ENCODE measurements at regions not wholly inside any gene's neighbourhood (a gene's known extent, or its start where the extent isn't known, plus 50 kb on each side); places are given as distances from the start of the nearest gene placed in this dataset.

DNA sequence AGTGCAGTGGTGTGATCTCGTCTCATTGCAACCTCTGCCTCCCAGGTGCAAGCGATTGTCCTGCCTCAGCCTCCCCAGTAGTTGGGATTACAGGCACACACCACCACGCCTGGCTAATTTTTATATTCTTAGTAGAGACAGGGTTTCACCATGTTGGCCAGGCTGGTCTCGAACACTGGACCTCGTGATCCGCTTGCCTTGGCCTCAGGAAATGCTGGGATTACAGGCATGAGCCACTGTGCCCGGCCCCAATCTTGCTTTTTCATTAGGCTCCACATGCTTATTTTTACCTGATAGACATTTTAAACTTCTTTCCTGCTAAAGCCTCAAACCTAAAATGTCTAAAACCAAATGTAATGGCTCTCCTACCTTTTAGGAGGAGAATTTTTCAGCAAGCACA lies 817.0 kb upstream of the NECTIN3 start:
- Mint-ChIP-seq H3K36me3 (no peaks in the 10 kb centered on the region), H3K9me3 (no peaks in the 10 kb centered on the region), H3K27ac (no peak overlapping the region), H3K27me3 (no peaks in the 10 kb centered on the region), H3K4me3 (no peak overlapping the region), H3K4me1 (no peaks in the 10 kb centered on the region)
- Histone ChIP-seq H3K27ac (ENCODE audit: low read depth, low read length) (no peak overlapping the region), H3K9me3 (ENCODE audit: control insufficient read depth in 1 of 2, low read length in 2 of 2) (no peaks in the 10 kb centered on the region), H3K36me3 (ENCODE audit: insufficient read depth, low read length) (no peaks in the 10 kb centered on the region), H3K27me3 (ENCODE audit: insufficient read depth, low read length) (no peaks in the 10 kb centered on the region), H3K4me1 (ENCODE audit: insufficient read depth, low read length) (no peaks in the 10 kb centered on the region), H3K4me3 (ENCODE audit: low read length in 2 of 2) (no peak overlapping the region)
- POLR2A ChIA-PET (ENCODE audit: partially characterized antibody): no interaction called here
- CTCF ChIA-PET (ENCODE audit: partially characterized antibody): no interaction called here
- intact Hi-C loops (cut with micrococcal nuclease): no loop called here
- DNase-seq: no peak

DNA sequence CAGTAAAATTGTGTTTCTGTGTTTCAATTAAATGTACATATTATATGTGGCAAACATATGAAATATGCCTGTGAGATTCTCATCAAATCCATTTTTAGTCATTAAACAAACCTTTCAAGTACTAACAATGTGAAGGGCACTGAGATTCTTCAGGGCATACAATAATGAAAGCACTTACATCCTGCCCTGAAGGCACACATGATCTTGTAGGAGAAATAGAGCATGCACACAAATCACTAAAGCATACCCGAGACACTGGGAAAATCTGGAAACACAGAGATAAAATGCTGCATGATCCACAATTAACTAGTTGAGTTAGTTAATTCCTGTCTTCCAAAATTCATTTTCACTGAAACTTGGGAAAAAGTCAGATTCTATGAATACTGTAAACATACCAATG lies 810.5 kb upstream of the NECTIN3 start:
- Histone ChIP-seq H3K36me3 (ENCODE audit: insufficient read depth, low read length) (no peaks in the 10 kb centered on the region), H3K9me3 (ENCODE audit: control insufficient read depth in 1 of 2, low read length in 2 of 2) (no peaks in the 10 kb centered on the region), H3K4me3 (ENCODE audit: low read length in 2 of 2) (no peak overlapping the region), H3K27me3 (ENCODE audit: insufficient read depth, low read length) (no peaks in the 10 kb centered on the region), H3K27ac (ENCODE audit: low read depth, low read length) (no peak overlapping the region), H3K4me1 (ENCODE audit: insufficient read depth, low read length) (no peaks in the 10 kb centered on the region)
- Mint-ChIP-seq H3K4me1 (peaks cover 0 to 3% (median 0%) of the 10 kb centered on the region in 4 donors), H3K36me3 (no peaks in the 10 kb centered on the region), H3K4me3 (no peak overlapping the region), H3K9me3 (no peaks in the 10 kb centered on the region), H3K27ac (no peak overlapping the region), H3K27me3 (no peaks in the 10 kb centered on the region)
- DNase-seq: no peak
- intact Hi-C loops (cut with micrococcal nuclease): no loop called here
- ChIA-PET CTCF (ENCODE audit: partially characterized antibody) (no interaction called here), POLR2A (ENCODE audit: partially characterized antibody) (no interaction called here)

- intact Hi-C loops (cut with micrococcal nuclease): no loop called here
- Histone ChIP-seq H3K9me3 (ENCODE audit: control insufficient read depth in 1 of 2, low read length in 2 of 2) (no peaks in the 10 kb centered on the region), H3K27ac (ENCODE audit: low read depth, low read length) (no peak overlapping the region), H3K4me1 (ENCODE audit: insufficient read depth, low read length) (no peaks in the 10 kb centered on the region), H3K4me3 (ENCODE audit: low read length in 2 of 2) (no peak overlapping the region), H3K36me3 (ENCODE audit: insufficient read depth, low read length) (no peaks in the 10 kb centered on the region), H3K27me3 (ENCODE audit: insufficient read depth, low read length) (no peaks in the 10 kb centered on the region)
- Mint-ChIP-seq H3K4me1 (peaks cover 0 to 3% (median 0%) of the 10 kb centered on the region in 4 donors), H3K4me3 (no peak overlapping the region), H3K27ac (no peak overlapping the region), H3K9me3 (no peaks in the 10 kb centered on the region), H3K27me3 (no peaks in the 10 kb centered on the region), H3K36me3 (no peaks in the 10 kb centered on the region)
- POLR2A ChIA-PET (ENCODE audit: partially characterized antibody): no interaction called here
- CTCF ChIA-PET (ENCODE audit: partially characterized antibody): no interaction called here
- no peak for DNase-seq
Observed at GRCh38 chr3:110262896-110263295, 808.7 kb upstream of the NECTIN3 start.

- Histone ChIP-seq H3K27ac (ENCODE audit: low read depth, low read length) (no peak overlapping the region), H3K4me1 (ENCODE audit: insufficient read depth, low read length) (no peaks in the 10 kb centered on the region), H3K27me3 (ENCODE audit: insufficient read depth, low read length) (no peaks in the 10 kb centered on the region), H3K4me3 (ENCODE audit: low read length in 2 of 2) (no peak overlapping the region), H3K9me3 (ENCODE audit: control insufficient read depth in 1 of 2, low read length in 2 of 2) (no peaks in the 10 kb centered on the region), H3K36me3 (ENCODE audit: insufficient read depth, low read length) (no peaks in the 10 kb centered on the region)
- Mint-ChIP-seq H3K27me3 (no peaks in the 10 kb centered on the region), H3K4me1 (peaks cover 0 to 3% (median 0%) of the 10 kb centered on the region in 4 donors), H3K27ac (no peak overlapping the region), H3K36me3 (no peaks in the 10 kb centered on the region), H3K4me3 (no peak overlapping the region), H3K9me3 (no peaks in the 10 kb centered on the region)
- intact Hi-C loops (cut with micrococcal nuclease): no loop called here
- DNase-seq: no peak
- ChIA-PET POLR2A (ENCODE audit: partially characterized antibody) (no interaction called here), CTCF (ENCODE audit: partially characterized antibody) (no interaction called here)
Observed at GRCh38 chr3:110265302-110265701, 806.3 kb upstream of the NECTIN3 start.

DNA sequence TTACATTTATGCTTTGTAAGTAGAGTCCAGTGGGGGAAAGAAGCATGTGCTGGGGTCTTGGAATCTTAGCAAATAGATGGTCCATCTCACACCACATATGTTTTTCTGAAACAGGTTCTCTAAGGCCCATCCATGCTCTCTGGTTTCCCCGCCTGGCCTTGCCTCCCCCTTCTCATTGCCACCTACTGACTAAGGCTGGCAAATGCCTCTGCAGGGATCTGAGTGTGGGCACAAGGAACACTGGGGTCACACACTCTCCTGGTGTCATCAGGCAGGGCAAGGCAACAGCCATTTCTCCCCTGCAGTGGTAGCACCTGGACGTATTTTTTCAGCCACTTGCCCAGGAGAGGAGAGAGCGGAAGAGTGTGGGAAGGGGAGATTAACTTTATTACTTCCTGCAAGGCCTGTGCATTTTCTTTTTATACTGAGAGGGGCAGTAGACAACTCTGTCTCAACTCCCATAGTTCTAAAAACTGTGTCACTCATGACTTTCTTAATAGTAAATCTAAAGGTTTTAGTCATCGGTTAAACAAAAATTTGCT lies 804.2 kb upstream of the NECTIN3 start:
- Histone ChIP-seq H3K36me3 (ENCODE audit: insufficient read depth, low read length) (no peaks in the 10 kb centered on the region), H3K4me1 (ENCODE audit: insufficient read depth, low read length) (no peaks in the 10 kb centered on the region), H3K4me3 (ENCODE audit: low read length in 2 of 2) (no peak overlapping the region), H3K27me3 (ENCODE audit: insufficient read depth, low read length) (no peaks in the 10 kb centered on the region), H3K9me3 (ENCODE audit: control insufficient read depth in 1 of 2, low read length in 2 of 2) (no peaks in the 10 kb centered on the region), H3K27ac (ENCODE audit: low read depth, low read length) (no peak overlapping the region)
- no peak for DNase-seq
- CTCF ChIA-PET (ENCODE audit: partially characterized antibody): no interaction called here
- POLR2A ChIA-PET (ENCODE audit: partially characterized antibody): no interaction called here
- H3K27me3 Mint-ChIP-seq: no peaks in the 10 kb centered on the region
- H3K36me3 Mint-ChIP-seq: no peaks in the 10 kb centered on the region
- intact Hi-C loops (cut with micrococcal nuclease): no loop called here
- no peaks in the 10 kb centered on the region for H3K9me3 Mint-ChIP-seq
- H3K4me3 Mint-ChIP-seq: no peak overlapping the region
- no peak overlapping the region for H3K27ac Mint-ChIP-seq
- H3K4me1 Mint-ChIP-seq: peaks cover 0 to 3% (median 0%) of the 10 kb centered on the region in 4 donors

DNA sequence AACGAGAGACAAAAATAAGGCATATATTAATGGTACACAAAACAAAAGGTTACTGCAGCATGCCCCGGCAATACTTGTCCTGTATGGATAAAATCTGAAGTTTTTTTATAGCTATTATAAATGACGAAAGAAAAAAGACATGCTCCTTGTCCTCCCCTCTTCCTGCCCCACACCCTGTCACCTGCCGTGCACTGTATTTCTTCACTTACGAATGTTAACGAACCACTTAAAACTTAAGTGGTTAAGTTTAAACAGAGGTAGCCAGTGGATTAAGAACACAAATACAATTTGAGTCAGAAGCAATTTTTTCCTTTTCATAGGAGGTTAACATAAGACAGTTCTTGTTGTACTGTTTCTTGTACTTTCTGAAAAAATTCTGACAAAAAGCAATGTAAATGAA lies 799.1 kb upstream of the NECTIN3 start:
- Histone ChIP-seq H3K36me3 (ENCODE audit: insufficient read depth, low read length) (no peaks in the 10 kb centered on the region), H3K27me3 (ENCODE audit: insufficient read depth, low read length) (no peaks in the 10 kb centered on the region), H3K4me1 (ENCODE audit: insufficient read depth, low read length) (no peaks in the 10 kb centered on the region), H3K9me3 (ENCODE audit: control insufficient read depth in 1 of 2, low read length in 2 of 2) (no peaks in the 10 kb centered on the region), H3K4me3 (ENCODE audit: low read length in 2 of 2) (no peak overlapping the region), H3K27ac (ENCODE audit: low read depth, low read length) (no peak overlapping the region)
- peaks cover 0 to 2% (median under 1%) of the 10 kb centered on the region in 4 donors for H3K4me1 Mint-ChIP-seq
- H3K27ac Mint-ChIP-seq: no peak overlapping the region
- CTCF ChIA-PET (ENCODE audit: partially characterized antibody): no interaction called here
- POLR2A ChIA-PET (ENCODE audit: partially characterized antibody): no interaction called here
- H3K9me3 Mint-ChIP-seq: no peaks in the 10 kb centered on the region
- H3K36me3 Mint-ChIP-seq: no peaks in the 10 kb centered on the region
- H3K27me3 Mint-ChIP-seq: no peaks in the 10 kb centered on the region
- peak overlapping the region in 1 of 8 donors; percentile 33 for H3K4me3 Mint-ChIP-seq
- intact Hi-C loops (cut with micrococcal nuclease): no loop called here
- no peak for DNase-seq

GRCh38 chr3:110291886-110292501 lies 779.6 kb upstream of the NECTIN3 start:
- ChIA-PET POLR2A (ENCODE audit: partially characterized antibody) (no interaction called here), CTCF (ENCODE audit: partially characterized antibody) (interaction anchor here (1.1 kb wide), 1 partner anchor 23 kb away, joined by 3 read pairs; no protein-coding TSS in a partner anchor)
- no peak overlapping the region for H3K27ac Mint-ChIP-seq
- no peak for DNase-seq
- no peaks in the 10 kb centered on the region for H3K27me3 Mint-ChIP-seq
- H3K4me3 ChIP-seq (ENCODE audit: low read length in 2 of 2): no peak overlapping the region
- no peak overlapping the region for H3K27ac ChIP-seq (ENCODE audit: low read depth, low read length)
- no peaks in the 10 kb centered on the region for H3K36me3 ChIP-seq (ENCODE audit: insufficient read depth, low read length)
- H3K4me1 ChIP-seq (ENCODE audit: insufficient read depth, low read length): no peaks in the 10 kb centered on the region
- no peaks in the 10 kb centered on the region for H3K27me3 ChIP-seq (ENCODE audit: insufficient read depth, low read length)
- H3K4me3 Mint-ChIP-seq: no peak overlapping the region
- no peaks in the 10 kb centered on the region for H3K4me1 Mint-ChIP-seq
- no peaks in the 10 kb centered on the region for H3K9me3 ChIP-seq (ENCODE audit: control insufficient read depth in 1 of 2, low read length in 2 of 2)
- no peaks in the 10 kb centered on the region for H3K36me3 Mint-ChIP-seq
- intact Hi-C loops (cut with micrococcal nuclease): no loop called here
- H3K9me3 Mint-ChIP-seq: peaks cover 2 to 35% (median 19%) of the 10 kb centered on the region in 8 donors

GRCh38 chr3:110293660-110294059 lies 778.0 kb upstream of the NECTIN3 start:
- CTCF ChIA-PET (ENCODE audit: partially characterized antibody): no interaction called here
- H3K27me3 ChIP-seq (ENCODE audit: insufficient read depth, low read length): no peaks in the 10 kb centered on the region
- H3K4me1 Mint-ChIP-seq: no peaks in the 10 kb centered on the region
- no peak overlapping the region for H3K27ac ChIP-seq (ENCODE audit: low read depth, low read length)
- no peak overlapping the region for H3K4me3 ChIP-seq (ENCODE audit: low read length in 2 of 2)
- no peaks in the 10 kb centered on the region for H3K4me1 ChIP-seq (ENCODE audit: insufficient read depth, low read length)
- no peaks in the 10 kb centered on the region for H3K36me3 Mint-ChIP-seq
- POLR2A ChIA-PET (ENCODE audit: partially characterized antibody): no interaction called here
- H3K9me3 ChIP-seq (ENCODE audit: control insufficient read depth in 1 of 2, low read length in 2 of 2): no peaks in the 10 kb centered on the region
- no peak for DNase-seq
- no peak overlapping the region for H3K27ac Mint-ChIP-seq
- H3K27me3 Mint-ChIP-seq: no peaks in the 10 kb centered on the region
- H3K4me3 Mint-ChIP-seq: no peak overlapping the region
- intact Hi-C loops (cut with micrococcal nuclease): no loop called here
- H3K36me3 ChIP-seq (ENCODE audit: insufficient read depth, low read length): no peaks in the 10 kb centered on the region
- peaks cover 2 to 25% (median 17%) of the 10 kb centered on the region in 8 donors for H3K9me3 Mint-ChIP-seq

All from CD4-positive, alpha-beta memory T cell (primary cell).